RWPE1 (cell line): ENCODE measurements at regions not wholly inside any gene's neighbourhood (a gene's known extent, or its start where the extent isn't known, plus 50 kb on each side); places are given as distances from the start of the nearest gene placed in this dataset.

Experiments used
- CTCF ChIA-PET: fragments of 350-600 bp; sonication (Branson Sonifier 250); formaldehyde crosslinking; extraction: SDS; loops from one replicate; lab custom pipeline; 2021; lab: Yijun Ruan, JAX
- POLR2A ChIA-PET: fragments of 400-600 bp; formaldehyde crosslinking; extraction: SDS; loops from one replicate; lab custom pipeline; 2020; ENCODE audit warnings: antibody characterized with exemption; ENCODE audit not compliant: low non-redundant PET; lab: Yijun Ruan, JAX
- DNase-seq: peaks from one replicate; pipeline ENCODE4 v3.0.0; 2012; ENCODE audit warnings: low spot score
- H3K27ac ChIP-seq: fragments of 450-650 bp; 2 replicates; pipeline ENCODE4 v1.5.1; 2017
- CTCF ChIP-seq: fragments of 450-650 bp; conservative IDR thresholded peaks from 2 replicates; pipeline ENCODE4 v1.5.1; 2017; ENCODE audit warnings: low read depth, mild to moderate bottlenecking

- ChIA-PET CTCF (interaction anchor here (0.6 kb wide), 1 partner anchor 57 kb away, joined by 5 read pairs; no protein-coding TSS in a partner anchor), POLR2A (no interaction called here)
- no peak overlapping the region for H3K27ac ChIP-seq
- no peak for TF ChIP-seq CTCF
- no peak for DNase-seq
These were observed 63.8 kb downstream of the SLITRK2 start for GRCh38 chrX:145881175-145881995.

GRCh38 chrX:145886469-145886868 lies 68.8 kb downstream of the SLITRK2 start:
- no peak for TF ChIP-seq CTCF

DNA sequence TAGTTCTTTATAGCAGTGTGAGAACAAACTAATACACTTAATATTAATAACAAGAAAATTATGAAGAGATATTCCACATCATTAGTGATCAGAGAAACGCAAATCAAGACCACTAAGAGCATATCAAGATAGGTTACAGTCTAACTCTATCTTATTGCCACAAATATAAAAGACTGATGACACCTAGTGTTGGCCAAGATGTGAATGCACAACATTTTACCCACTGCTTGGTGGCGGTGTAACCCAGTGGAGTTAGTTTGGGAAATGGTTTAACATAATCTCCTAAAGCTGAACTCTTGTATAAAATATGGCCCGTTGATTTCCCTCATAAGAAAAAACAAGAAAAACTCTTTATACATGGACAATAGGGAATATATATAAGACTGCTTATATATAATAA lies 92.4 kb downstream of the SLITRK2 start:
- no peak for TF ChIP-seq CTCF
- H3K27ac ChIP-seq = no peak overlapping the region
- POLR2A ChIA-PET = no interaction called here
- CTCF ChIA-PET = no interaction called here
- no peak for DNase-seq

More at GRCh38 chrX:145886469-145886868, 68.8 kb downstream of the SLITRK2 start:
- ChIA-PET CTCF (no interaction called here), POLR2A (no interaction called here)
- no peak overlapping the region for H3K27ac ChIP-seq
- DNase-seq = no peak

- DNase-seq = no peak
- POLR2A ChIA-PET = no interaction called here
- CTCF ChIA-PET = no interaction called here
- H3K27ac ChIP-seq = no peak overlapping the region
- TF ChIP-seq CTCF = no peak
These were observed 101.8 kb downstream of the SLITRK2 start for GRCh38 chrX:145919400-145919799.

DNA sequence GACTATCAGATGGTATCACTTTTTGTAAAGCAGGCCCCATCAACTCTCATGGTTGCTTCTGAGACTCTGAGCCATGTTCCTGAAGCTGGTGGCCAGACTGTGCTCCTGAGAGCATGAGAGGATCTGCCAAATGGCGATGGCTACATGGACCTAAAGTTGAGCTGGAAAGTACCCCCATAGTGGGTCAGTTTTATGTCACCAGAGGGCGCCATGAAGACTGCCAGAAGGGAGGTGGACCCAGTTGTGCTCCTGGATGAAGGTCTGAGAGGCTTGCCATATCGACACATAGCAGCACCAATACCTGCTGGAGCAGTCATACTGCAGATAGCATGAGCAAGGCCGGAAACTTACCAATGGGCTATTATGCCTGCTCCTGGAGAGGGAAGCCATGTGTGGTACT lies 105.7 kb downstream of the SLITRK2 start:
- POLR2A ChIA-PET = no interaction called here
- CTCF ChIA-PET = interaction anchor here (0.6 kb wide), 1 partner anchor 30 kb away, joined by 3 read pairs; no protein-coding TSS in a partner anchor
- no peak overlapping the region for H3K27ac ChIP-seq
- TF ChIP-seq CTCF = no peak
- no peak for DNase-seq

GRCh38 chrX:145936769-145937168 lies 119.1 kb downstream of the SLITRK2 start:
- ChIA-PET CTCF (no interaction called here), POLR2A (no interaction called here)
- DNase-seq = no peak
- no peak overlapping the region for H3K27ac ChIP-seq
- no peak for TF ChIP-seq CTCF
